ENCODE measurements at regions not wholly inside any gene's neighbourhood (a gene's known extent, or its start where the extent isn't known, plus 50 kb on each side); places are given as distances from the start of the nearest gene placed in this dataset.

- Histone ChIP-seq H3K36me3 (ENCODE audit: control insufficient read depth in 2 of 2, insufficient read depth in 2 of 2, low read length in 1 of 2) (no peaks in the 10 kb centered on the region), H3K4me3 (ENCODE audit: low read depth in 1 of 2, low read length in 2 of 2) (no peak overlapping the region), H3K9me3 (ENCODE audit: control insufficient read depth in 2 of 2, insufficient read depth in 1 of 2, low read depth in 1 of 2, low read length in 1 of 2) (no peaks in the 10 kb centered on the region), H3K27ac (ENCODE audit: low read depth in 2 of 2, low read length in 1 of 2) (no peak overlapping the region), H3K4me1 (ENCODE audit: control insufficient read depth in 2 of 2, insufficient read depth in 2 of 2, low read length in 1 of 2) (no peaks in the 10 kb centered on the region), H3K27me3 (ENCODE audit: control insufficient read depth in 1 of 2, insufficient read depth in 2 of 2, low read length in 2 of 2) (no peaks in the 10 kb centered on the region)
- WGBS, 2 donors: 84 to 98% methylated on average over 1 of the region's 1 CpG
These were observed 645.6 kb upstream of the ADGRL2 start for GRCh38 chr1:81155131-81155530.

- Histone ChIP-seq H3K9me3 (ENCODE audit: control insufficient read depth in 2 of 2, insufficient read depth in 1 of 2, low read depth in 1 of 2, low read length in 1 of 2) (no peaks in the 10 kb centered on the region), H3K4me3 (ENCODE audit: low read depth in 1 of 2, low read length in 2 of 2) (no peak overlapping the region), H3K27ac (ENCODE audit: low read depth in 2 of 2, low read length in 1 of 2) (no peak overlapping the region), H3K4me1 (ENCODE audit: control insufficient read depth in 2 of 2, insufficient read depth in 2 of 2, low read length in 1 of 2) (no peaks in the 10 kb centered on the region), H3K27me3 (ENCODE audit: control insufficient read depth in 1 of 2, insufficient read depth in 2 of 2, low read length in 2 of 2) (no peaks in the 10 kb centered on the region), H3K36me3 (ENCODE audit: control insufficient read depth in 2 of 2, insufficient read depth in 2 of 2, low read length in 1 of 2) (no peaks in the 10 kb centered on the region)
- 6 to 14% methylated on average over 1 of the region's 1 CpG for WGBS, 2 donors
These were observed 649.5 kb upstream of the ADGRL2 start for GRCh38 chr1:81151206-81151605.

GRCh38 chr1:81149649-81150325, 650.9 kb upstream of the ADGRL2 start:
- Histone ChIP-seq H3K9me3 (ENCODE audit: control insufficient read depth in 2 of 2, insufficient read depth in 1 of 2, low read depth in 1 of 2, low read length in 1 of 2) (no peaks in the 10 kb centered on the region), H3K27ac (ENCODE audit: low read depth in 2 of 2, low read length in 1 of 2) (no peak overlapping the region), H3K36me3 (ENCODE audit: control insufficient read depth in 2 of 2, insufficient read depth in 2 of 2, low read length in 1 of 2) (no peaks in the 10 kb centered on the region), H3K4me1 (ENCODE audit: control insufficient read depth in 2 of 2, insufficient read depth in 2 of 2, low read length in 1 of 2) (no peaks in the 10 kb centered on the region), H3K4me3 (ENCODE audit: low read depth in 1 of 2, low read length in 2 of 2) (no peak overlapping the region), H3K27me3 (ENCODE audit: control insufficient read depth in 1 of 2, insufficient read depth in 2 of 2, low read length in 2 of 2) (no peaks in the 10 kb centered on the region)
- 48 to 61% methylated on average over 2 of the region's 2 CpGs for WGBS, 2 donors

GRCh38 chr1:81144240-81144825, 656.4 kb upstream of the ADGRL2 start:
- H3K27me3 ChIP-seq (ENCODE audit: control insufficient read depth in 1 of 2, insufficient read depth in 2 of 2, low read length in 2 of 2): no peaks in the 10 kb centered on the region
- no peak overlapping the region for H3K27ac ChIP-seq (ENCODE audit: low read depth in 2 of 2, low read length in 1 of 2)
- 51 to 62% methylated on average over 4 of the region's 4 CpGs for WGBS, 2 donors
- no peak overlapping the region for H3K4me3 ChIP-seq (ENCODE audit: low read depth in 1 of 2, low read length in 2 of 2)
- H3K9me3 ChIP-seq (ENCODE audit: control insufficient read depth in 2 of 2, insufficient read depth in 1 of 2, low read depth in 1 of 2, low read length in 1 of 2): no peaks in the 10 kb centered on the region
- H3K4me1 ChIP-seq (ENCODE audit: control insufficient read depth in 2 of 2, insufficient read depth in 2 of 2, low read length in 1 of 2): no peaks in the 10 kb centered on the region
- no peaks in the 10 kb centered on the region for H3K36me3 ChIP-seq (ENCODE audit: control insufficient read depth in 2 of 2, insufficient read depth in 2 of 2, low read length in 1 of 2)

- no peaks in the 10 kb centered on the region for H3K27me3 ChIP-seq (ENCODE audit: control insufficient read depth in 1 of 2, insufficient read depth in 2 of 2, low read length in 2 of 2)
- H3K9me3 ChIP-seq (ENCODE audit: control insufficient read depth in 2 of 2, insufficient read depth in 1 of 2, low read depth in 1 of 2, low read length in 1 of 2): no peaks in the 10 kb centered on the region
- no peaks in the 10 kb centered on the region for H3K4me1 ChIP-seq (ENCODE audit: control insufficient read depth in 2 of 2, insufficient read depth in 2 of 2, low read length in 1 of 2)
- H3K36me3 ChIP-seq (ENCODE audit: control insufficient read depth in 2 of 2, insufficient read depth in 2 of 2, low read length in 1 of 2): no peaks in the 10 kb centered on the region
- H3K27ac ChIP-seq (ENCODE audit: low read depth in 2 of 2, low read length in 1 of 2): no peak overlapping the region
- 48 to 63% methylated on average over 1 of the region's 1 CpG for WGBS, 2 donors
- no peak overlapping the region for H3K4me3 ChIP-seq (ENCODE audit: low read depth in 1 of 2, low read length in 2 of 2)
These were observed 658.5 kb upstream of the ADGRL2 start for GRCh38 chr1:81142099-81142826.

- H3K27ac ChIP-seq (ENCODE audit: low read depth in 2 of 2, low read length in 1 of 2): no peak overlapping the region
- H3K36me3 ChIP-seq (ENCODE audit: control insufficient read depth in 2 of 2, insufficient read depth in 2 of 2, low read length in 1 of 2): no peaks in the 10 kb centered on the region
- H3K4me1 ChIP-seq (ENCODE audit: control insufficient read depth in 2 of 2, insufficient read depth in 2 of 2, low read length in 1 of 2): no peaks in the 10 kb centered on the region
- no peak overlapping the region for H3K4me3 ChIP-seq (ENCODE audit: low read depth in 1 of 2, low read length in 2 of 2)
- no peaks in the 10 kb centered on the region for H3K9me3 ChIP-seq (ENCODE audit: control insufficient read depth in 2 of 2, insufficient read depth in 1 of 2, low read depth in 1 of 2, low read length in 1 of 2)
- 88 to 90% methylated on average over 6 of the region's 6 CpGs for WGBS, 2 donors
- H3K27me3 ChIP-seq (ENCODE audit: control insufficient read depth in 1 of 2, insufficient read depth in 2 of 2, low read length in 2 of 2): no peaks in the 10 kb centered on the region
These were observed 665.2 kb upstream of the ADGRL2 start for GRCh38 chr1:81135524-81135923.

GRCh38 chr1:81129776-81130175, 671.0 kb upstream of the ADGRL2 start:
- H3K4me1 ChIP-seq (ENCODE audit: control insufficient read depth in 2 of 2, insufficient read depth in 2 of 2, low read length in 1 of 2): no peaks in the 10 kb centered on the region
- no peaks in the 10 kb centered on the region for H3K27me3 ChIP-seq (ENCODE audit: control insufficient read depth in 1 of 2, insufficient read depth in 2 of 2, low read length in 2 of 2)
- no peaks in the 10 kb centered on the region for H3K36me3 ChIP-seq (ENCODE audit: control insufficient read depth in 2 of 2, insufficient read depth in 2 of 2, low read length in 1 of 2)
- WGBS, 2 donors: 62 to 72% methylated on average over 3 of the region's 3 CpGs
- no peak overlapping the region for H3K27ac ChIP-seq (ENCODE audit: low read depth in 2 of 2, low read length in 1 of 2)
- no peaks in the 10 kb centered on the region for H3K9me3 ChIP-seq (ENCODE audit: control insufficient read depth in 2 of 2, insufficient read depth in 1 of 2, low read depth in 1 of 2, low read length in 1 of 2)
- no peak overlapping the region for H3K4me3 ChIP-seq (ENCODE audit: low read depth in 1 of 2, low read length in 2 of 2)

GRCh38 chr1:81129366-81129765, 671.4 kb upstream of the ADGRL2 start:
- no peak overlapping the region for H3K27ac ChIP-seq (ENCODE audit: low read depth in 2 of 2, low read length in 1 of 2)
- H3K36me3 ChIP-seq (ENCODE audit: control insufficient read depth in 2 of 2, insufficient read depth in 2 of 2, low read length in 1 of 2): no peaks in the 10 kb centered on the region
- H3K27me3 ChIP-seq (ENCODE audit: control insufficient read depth in 1 of 2, insufficient read depth in 2 of 2, low read length in 2 of 2): no peaks in the 10 kb centered on the region
- no peaks in the 10 kb centered on the region for H3K9me3 ChIP-seq (ENCODE audit: control insufficient read depth in 2 of 2, insufficient read depth in 1 of 2, low read depth in 1 of 2, low read length in 1 of 2)
- WGBS, 2 donors: 59 to 64% methylated on average over 4 of the region's 4 CpGs
- H3K4me1 ChIP-seq (ENCODE audit: control insufficient read depth in 2 of 2, insufficient read depth in 2 of 2, low read length in 1 of 2): no peaks in the 10 kb centered on the region
- no peak overlapping the region for H3K4me3 ChIP-seq (ENCODE audit: low read depth in 1 of 2, low read length in 2 of 2)

- Histone ChIP-seq H3K27ac (ENCODE audit: low read depth in 2 of 2, low read length in 1 of 2) (no peak overlapping the region), H3K4me1 (ENCODE audit: control insufficient read depth in 2 of 2, insufficient read depth in 2 of 2, low read length in 1 of 2) (no peaks in the 10 kb centered on the region), H3K4me3 (ENCODE audit: low read depth in 1 of 2, low read length in 2 of 2) (no peak overlapping the region), H3K9me3 (ENCODE audit: control insufficient read depth in 2 of 2, insufficient read depth in 1 of 2, low read depth in 1 of 2, low read length in 1 of 2) (no peaks in the 10 kb centered on the region), H3K36me3 (ENCODE audit: control insufficient read depth in 2 of 2, insufficient read depth in 2 of 2, low read length in 1 of 2) (no peaks in the 10 kb centered on the region), H3K27me3 (ENCODE audit: control insufficient read depth in 1 of 2, insufficient read depth in 2 of 2, low read length in 2 of 2) (no peaks in the 10 kb centered on the region)
- 89 to 97% methylated on average over 1 of the region's 1 CpG for WGBS, 2 donors
These were observed 672.7 kb upstream of the ADGRL2 start for GRCh38 chr1:81128079-81128478.

All from esophagus (tissue), 2 donors.